HG02571 (cell line): ENCODE measurements at regions not wholly inside any gene's neighbourhood (a gene's known extent, or its start where the extent isn't known, plus 50 kb on each side); places are given as distances from the start of the nearest gene placed in this dataset.

ENCODE experiments used
- ATAC-seq: cut with Tn5 transposase; IDR thresholded peaks from one replicate; pipeline ENCODE4 v1.9.1; 2021; ENCODE audit warnings: mild to moderate bottlenecking, moderate library complexity; ENCODE audit not compliant: unreplicated experiment

DNA sequence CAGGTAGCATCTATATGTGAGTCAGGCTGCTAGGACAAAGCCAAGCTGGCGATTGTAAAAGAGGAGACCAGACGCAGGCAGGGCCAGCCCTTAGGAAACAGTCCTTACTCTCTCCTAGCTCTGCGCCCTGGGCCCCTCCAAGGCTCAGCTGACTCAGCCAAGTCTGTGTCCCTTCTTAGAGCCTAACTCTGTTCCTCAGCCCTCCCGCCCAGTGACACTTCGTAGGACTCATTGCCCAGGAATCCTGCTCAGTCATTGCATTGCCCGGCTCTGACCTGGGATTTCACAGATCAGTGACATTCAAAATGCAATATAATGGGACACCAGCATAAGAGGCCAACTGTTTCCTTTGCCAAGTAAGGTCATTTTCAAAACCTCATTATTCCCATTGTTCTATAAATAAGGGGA is 244.2 kb downstream of the TLE3 start:
- no peak for ATAC-seq

DNA sequence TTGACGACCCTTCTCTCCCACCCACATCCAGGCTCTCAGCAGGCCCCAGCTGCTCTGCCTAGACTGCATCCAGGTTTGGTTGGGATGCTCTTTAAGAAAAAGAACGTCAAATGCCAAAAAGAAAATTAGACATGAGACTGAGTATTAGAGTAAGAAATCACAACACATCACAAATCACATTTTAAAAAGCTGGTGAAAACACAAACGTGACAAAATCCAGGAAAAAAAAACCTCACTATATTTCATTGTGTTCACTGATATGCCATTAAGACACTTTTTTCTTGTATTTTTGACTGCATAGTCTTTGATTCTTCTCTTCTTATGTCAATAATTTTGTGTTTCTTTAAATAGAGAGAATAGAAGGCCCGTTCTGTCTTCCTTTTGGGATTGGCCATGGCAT is 243.7 kb downstream of the TLE3 start:
- ATAC-seq, result no peak

DNA sequence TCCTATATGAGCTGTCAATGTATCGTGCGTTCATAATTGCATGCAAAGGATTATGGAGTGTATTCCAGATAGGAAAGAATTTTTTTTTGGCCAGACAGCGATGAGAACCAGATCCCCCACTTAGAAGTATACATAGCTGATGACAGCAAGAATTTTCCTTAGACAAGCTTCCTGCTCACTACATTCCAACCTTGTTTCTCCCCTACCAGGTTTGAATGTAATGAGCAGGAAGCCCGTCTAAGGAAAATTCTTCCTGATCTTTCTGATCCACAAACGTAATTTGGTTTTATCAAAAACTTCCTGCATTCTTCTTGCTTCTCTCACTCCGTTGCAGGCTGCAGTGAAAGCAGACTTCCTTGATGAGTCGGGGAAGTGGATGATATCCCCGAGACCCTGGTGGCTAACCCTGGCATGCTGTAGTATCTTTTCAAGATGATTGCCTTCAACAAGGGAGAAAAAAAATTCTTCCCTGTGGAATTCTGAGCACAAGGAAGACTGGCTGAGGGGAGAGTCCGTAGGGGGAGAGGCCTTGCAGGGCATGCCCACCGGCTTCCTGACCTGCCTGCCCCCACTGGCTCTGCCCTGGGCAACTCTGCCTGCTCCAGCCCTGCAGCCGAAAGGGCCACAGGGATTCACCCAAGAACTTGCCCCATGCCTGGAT is 243.1 kb downstream of the TLE3 start:
- no peak for ATAC-seq

DNA sequence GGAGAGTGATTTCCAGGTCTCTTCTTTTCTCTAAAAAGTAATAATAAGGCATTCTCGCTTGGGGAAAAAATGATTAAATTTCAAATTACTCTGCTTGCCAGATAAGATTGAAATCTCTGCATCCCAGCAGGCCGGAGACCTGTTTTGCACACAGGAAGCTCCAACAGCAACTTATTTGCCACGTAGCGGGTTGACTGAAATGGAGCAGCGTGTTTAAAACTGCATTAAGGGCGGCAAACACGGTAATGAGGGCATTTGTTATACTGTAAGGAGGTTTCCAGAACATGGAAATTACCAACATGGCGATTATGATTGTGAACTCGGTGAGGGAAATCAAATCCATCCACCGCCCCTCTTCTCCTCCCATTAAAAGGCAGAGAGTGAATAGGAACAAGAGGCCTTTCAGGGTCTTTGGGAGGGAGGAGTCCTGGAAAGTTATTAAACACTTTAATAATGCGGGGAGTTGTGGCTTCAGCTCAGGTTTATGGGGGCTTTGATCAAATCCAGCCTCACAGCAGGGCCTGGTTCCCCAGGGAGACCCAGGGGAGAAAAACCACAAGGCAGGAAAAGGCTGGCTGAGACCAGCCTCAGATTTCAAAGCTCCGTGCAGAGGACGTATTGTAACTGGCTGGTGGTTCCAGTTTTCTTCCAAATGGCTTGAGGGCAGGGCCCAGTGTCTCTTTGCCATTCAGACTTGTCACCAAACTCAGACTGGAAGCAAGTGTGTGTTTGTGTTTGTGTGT is 242.3 kb downstream of the TLE3 start:
- ATAC-seq, result no peak

DNA sequence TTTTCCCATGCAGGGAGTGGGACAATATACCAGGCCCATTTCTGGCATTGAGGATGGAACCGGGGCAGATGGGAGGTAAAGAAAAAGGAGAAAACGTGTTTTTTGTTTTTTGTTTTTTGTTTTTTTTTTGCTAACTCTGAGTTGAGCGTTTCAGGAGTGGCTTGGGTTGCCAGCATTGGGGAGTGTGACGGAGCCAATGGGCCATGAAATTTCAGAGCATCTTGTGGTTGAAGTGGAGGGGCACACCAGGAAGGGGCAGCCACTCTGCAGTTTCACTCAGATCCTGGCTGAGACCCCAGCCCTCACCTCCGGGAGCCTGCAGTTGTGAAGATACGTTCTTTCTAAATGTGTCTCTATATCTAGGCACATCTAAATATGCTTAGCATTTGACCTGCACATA is 240.5 kb downstream of the TLE3 start:
- ATAC-seq, result no peak

DNA sequence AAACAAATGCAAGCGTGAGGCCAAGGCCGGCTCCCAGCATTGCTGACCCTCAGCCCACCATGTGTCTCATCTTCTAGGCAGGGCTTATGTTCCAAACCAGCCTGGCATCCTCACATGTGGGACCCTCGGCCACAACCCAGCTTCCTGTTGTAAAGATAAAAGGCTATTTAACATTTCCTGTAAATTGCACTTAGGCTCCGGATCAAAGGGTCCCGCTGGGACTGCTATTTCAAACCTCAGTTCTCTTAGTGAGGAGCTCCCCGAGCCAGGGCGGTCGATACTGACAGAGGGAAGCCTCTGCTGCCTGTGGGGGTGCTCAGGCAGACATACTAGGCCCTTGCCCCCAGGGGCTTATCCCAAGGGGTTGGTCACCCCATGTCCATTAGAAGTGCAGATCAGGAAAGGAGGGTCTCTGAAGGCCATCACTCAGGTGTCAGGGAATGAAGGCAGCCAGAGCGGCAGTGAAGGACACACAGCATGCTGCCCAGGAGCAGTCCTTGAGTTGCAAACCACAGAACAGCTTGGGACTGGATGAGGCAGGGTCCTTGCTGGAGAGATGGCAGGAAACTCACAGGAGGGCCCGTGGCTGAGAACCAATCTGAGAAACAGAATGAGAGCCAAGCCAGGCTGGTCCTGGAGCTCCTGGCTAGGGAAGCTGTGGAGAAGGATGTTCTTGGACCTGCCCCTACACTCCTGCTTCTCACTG is 239.9 kb downstream of the TLE3 start:
- ATAC-seq, result no peak

DNA sequence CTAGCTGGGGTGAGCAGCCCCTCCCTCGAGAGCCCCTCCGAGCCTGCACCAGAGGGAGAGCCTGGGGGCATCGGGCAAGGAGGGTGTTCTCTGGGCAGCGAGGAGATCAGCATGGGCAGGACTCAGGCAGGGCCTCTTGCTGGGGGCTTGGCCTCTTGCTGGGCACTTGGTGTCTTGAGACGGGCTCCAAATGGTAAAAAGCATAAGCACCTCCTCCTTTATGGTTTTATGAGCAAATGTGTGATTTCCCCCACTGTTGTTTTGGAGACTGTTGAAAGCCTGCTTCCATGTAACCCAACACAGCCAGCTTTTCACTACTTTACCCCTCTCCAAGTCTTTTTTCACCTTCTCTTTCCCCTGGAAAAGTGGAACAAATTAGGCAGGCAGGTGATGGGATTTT is 239.3 kb downstream of the TLE3 start:
- no peak for ATAC-seq

DNA sequence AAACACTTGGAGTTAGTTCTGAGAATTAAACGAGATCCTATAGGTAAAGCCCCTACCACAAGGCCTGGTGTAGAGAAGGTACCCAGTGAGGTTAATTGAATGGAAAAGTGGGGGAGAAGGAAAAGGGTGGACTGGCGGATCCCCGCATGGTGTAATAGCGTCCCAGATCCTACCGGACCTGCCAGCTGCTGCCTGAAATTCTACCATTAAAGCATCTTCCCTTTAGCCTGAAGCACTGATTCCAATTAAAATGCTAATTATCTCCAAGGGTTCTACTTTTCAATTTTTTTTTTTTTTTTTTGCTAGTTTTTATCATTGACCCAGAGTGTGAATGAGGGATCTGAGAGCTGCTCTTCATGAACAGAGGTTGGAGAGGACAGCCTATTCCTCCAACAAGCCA is 237.9 kb downstream of the TLE3 start:
- no peak for ATAC-seq

DNA sequence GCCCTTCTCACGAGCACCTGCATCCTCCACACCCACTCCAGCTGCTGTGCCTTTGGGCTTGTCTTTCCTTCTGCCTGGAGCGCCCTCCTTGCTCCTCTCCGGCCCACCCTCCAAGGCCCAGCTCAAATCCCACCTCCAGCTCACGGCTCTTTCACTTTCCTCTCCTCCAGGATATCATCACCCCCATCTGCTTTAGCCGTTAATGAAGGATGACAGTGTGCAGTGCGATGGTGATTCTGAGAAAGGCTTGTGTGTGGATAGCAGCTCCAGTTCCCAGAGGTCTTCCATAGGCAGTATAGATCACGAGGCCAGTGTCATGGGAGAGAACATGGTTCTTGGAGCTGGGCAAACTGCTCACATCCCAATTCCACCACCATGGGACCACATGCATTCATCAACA is 237.4 kb downstream of the TLE3 start:
- ATAC-seq, result no peak

DNA sequence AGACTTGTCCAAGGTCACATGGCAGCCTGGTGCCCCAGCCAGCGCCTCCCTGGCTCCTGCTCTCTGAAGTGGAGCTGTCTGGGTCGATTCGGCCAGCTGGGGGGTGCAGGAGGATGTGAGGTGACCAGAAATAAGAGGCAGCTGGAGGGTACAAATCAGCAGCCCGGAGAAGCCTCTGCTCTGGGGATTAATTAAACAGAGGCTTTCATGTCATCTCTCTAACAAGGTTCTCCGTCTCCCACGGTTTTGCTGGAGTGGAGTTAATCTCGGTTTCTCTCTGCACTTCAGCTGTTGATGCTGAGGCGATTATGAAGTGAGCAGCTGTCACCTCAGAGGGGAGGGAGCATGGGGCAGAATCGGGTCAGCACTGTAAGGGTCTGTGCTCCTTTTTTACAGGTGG is 236.8 kb downstream of the TLE3 start:
- ATAC-seq, result no peak

DNA sequence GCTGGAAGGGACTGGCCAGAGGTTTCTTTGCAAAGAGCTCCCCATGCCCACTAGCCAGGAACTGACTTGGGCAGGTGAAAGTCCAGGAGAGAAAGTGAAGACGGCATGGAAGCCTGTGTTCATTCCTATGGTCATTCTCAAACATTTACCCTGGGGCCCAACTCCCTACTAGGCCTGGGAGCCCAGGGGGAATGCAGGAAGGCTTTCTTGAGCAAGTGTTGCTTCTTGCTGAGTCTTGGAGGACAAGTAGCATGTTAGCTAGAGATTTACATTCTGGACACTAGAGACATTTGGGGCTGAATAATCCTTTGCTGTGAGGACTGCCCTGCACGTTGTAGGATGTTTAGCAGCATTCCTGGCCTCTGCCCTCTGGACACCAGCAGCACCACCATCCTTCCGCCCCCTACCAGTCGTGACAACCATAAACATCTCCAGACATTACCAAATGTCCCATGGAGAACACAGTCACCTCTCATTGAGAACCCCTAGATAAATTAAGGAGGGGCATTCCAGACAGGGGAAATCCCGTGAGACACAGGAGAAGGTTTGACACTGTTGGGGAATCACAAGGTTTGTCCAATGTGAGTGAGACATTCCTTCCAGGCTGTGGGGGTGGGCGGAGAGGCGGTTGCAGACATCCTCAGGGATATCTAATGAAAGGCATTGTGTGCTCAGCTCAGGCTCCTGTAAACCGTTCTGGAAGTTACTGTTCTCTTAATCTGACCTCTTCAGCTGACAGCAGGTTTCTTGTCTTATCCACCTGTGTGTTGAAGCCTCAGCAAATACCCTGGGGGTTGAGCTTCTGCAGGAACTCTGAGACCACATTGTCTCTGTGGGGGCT is 236.2 kb downstream of the TLE3 start:
- no peak for ATAC-seq

DNA sequence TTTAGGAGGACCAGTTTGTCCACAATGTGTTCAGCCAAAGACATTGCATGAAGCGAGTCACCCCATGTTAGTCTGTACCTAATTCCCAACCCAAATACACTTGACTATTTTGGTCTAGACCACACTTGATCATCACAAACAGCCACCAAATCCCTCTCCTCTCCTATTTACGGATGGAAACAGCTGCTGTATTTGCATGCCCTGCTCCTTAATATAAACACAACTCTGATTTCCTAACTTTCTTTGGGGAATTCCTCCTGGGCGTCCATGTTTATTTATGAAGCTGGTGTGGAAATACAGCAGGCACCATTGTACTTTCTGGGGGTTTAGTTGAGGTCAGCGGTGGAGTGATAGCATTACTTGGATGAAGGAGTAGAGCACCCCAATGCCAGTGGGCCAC is 235.2 kb downstream of the TLE3 start:
- no peak for ATAC-seq

DNA sequence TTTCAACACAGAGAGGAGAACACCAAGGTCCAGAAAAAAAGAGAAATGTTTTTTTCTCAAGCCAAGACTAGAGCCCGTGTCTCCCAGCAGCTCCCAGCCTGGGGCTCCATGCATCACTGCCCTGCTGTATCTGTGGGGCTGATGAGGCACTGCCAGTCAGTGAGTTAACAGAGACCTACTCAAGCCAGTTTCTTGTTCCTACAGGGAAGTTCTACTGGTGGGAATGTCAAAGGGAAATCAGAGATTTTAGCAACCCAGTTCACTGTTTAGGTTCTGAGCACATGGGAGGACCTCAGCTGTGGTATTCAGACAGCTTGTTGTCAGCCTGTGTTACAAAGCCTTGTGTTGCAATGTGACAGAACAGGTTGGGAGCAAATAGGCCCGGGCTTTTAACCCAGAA is 234.3 kb downstream of the TLE3 start:
- ATAC-seq, result no peak

DNA sequence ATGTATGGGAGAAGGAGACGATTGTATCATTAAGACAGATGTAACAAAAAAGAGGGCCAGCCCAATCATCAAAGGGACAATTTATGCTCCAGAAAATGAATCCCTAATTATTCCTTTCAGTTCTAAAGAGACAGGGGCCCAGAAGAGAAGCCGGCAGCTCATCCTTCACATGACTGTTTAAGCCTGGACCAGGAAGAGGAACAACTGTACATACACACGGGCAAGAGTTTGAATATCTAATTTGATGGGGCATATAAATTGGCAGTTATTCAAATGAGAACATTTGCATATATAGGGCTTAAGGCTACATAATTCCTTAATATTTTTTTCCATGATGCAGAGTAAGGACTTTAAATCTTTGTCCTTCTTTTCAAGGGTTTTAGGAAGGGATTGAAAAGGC is 232.3 kb downstream of the TLE3 start:
- ATAC-seq, result no peak

DNA sequence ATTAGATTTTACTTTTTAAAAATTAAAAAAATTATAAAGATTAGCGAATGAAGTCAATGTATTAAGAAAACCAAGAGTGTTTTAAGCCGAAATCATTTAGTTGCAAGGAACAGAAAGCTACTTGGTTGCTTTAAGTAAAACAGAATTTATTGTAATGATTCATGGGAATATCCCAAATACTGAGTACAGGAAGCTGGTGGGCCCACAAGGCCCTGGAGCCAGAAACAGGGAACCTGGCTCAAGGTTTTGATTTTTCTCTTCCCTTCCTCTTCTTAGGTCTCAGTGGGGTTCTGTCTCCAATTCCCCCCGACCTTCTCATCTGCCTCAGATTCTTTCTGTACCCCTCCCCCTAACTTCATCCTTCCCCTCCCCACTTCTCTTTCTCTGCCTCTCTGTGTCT is 229.0 kb downstream of the TLE3 start:
- no peak for ATAC-seq

DNA sequence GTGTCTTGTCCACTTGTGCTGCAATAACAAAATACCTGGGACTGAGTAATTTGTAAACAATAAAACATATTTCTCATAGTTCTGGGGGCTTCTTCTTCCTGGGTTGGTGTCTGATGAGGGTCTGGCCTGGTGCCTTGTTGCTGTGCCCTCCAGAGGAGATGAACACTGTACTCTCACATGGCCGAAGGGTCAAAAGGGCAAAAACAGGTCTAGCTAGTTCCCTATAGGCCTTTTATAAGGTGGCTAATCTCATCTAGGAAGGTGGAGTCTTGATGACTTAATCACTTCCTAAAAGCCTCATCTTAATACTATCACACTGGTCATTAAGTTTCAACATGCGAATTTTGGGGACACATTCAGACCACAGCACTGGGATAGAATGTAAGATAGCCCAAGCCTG is 228.4 kb downstream of the TLE3 start:
- ATAC-seq, result no peak

DNA sequence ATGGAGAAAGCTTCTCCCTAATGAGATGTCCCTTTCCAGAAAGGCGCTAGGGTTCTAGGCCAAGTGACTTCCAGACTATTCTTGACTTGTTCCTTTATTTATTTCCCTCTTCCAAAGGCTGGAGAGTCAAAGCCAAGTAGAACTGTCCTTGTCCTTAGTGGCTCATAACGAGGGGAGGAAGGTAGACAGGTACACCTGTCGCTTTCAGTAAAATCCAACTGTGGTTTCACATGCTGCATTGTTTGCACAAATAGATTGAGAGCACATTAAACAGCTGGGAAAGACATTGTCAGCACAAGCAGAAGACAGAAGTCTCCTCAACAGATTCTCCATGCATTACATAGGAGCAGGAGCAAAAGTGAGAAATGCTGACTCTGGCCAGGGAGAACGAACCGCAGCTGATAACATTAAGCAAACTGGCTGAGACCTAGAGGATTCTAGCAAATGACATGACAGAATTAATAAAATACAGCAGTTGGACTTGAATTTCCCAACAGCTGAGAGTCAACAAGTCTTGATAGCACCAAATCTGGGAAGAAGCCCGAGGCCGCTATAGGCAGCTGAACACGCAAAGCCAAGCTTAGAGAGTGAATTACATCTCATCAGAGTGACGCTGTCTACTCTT is 227.7 kb downstream of the TLE3 start:
- ATAC-seq, result no peak

DNA sequence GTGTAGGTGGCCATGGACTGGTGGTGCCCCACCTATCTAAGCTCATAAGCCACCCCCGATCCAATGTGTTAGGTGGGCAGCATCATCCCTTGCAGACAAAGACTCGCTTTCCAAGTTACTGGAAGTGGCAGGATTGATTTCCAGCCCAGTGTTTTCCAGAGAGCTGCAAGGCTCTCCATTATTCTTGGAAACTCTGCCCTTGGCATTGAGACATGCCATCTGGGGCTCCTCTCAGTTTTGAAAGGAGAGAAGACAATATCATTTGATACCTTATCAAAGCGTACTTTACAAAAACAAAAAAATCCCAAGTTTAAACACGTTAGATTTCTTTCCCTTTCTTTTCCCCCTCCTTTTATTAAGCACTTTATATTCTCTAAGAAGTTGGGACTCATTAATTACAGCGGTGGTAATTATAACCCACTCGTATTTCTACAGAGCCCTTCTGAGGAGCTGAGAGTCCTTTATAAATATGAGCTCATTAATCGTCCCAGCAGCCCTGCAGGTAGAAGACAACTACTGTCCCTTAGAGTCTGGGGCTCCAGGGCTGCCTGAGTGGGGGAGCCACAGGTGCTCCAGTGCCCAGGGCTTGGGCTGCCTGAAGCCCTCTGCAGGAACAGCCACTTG is 226.1 kb downstream of the TLE3 start:
- ATAC-seq, result no peak

DNA sequence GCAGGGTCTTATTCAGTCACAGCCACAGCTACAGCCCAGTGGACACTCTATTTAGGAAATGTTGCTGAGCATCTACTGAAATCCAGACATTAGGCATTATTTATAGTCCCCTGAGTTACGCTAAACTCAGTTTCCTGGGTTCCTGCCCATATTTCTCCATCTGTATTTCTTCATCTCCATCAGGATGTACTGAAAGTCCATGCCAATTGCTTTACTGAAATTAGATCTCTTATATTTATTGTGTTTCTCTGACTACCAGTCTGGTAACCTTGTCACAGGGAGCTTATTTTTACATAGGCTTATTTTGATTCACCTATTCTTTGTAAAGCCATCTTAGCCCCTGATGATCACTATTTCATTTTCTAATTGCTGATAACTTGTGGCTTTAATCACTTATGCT is 223.9 kb downstream of the TLE3 start:
- ATAC-seq, result no peak

DNA sequence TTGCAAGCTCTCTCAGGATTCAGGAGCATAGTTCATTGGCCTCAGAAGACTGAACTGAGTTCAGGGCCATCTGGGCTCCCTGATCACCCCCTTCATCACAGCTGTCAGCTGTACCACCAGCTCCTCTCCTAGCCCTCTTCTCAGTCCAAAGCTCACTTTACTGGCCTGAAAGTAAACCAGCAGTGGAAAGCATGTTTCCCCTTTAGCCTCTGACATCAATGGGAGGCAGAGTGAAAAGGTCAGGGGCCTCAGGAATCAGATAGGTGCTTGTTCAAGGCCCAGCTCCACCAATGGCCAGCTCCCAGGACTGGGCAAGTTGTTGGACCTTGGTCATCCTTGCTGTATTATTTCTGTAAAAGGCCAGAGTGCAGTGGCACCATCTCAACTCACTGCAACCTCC is 223.4 kb downstream of the TLE3 start:
- ATAC-seq, result no peak
